Activated T-helper 1 cell treated with anti-CD3 and anti-CD28 coated beads, Interleukin-12 subunit alpha, Interleukin-12 subunit beta, Interleukin-2, Interleukin-4 antibody, amounts not matched to agents 30 ng/mL and 10 ng/mL and 1 ng/mL, durations not matched to agents 14 hours and 24 hours and 36 hours (primary cell): ENCODE measurements at regions not wholly inside any gene's neighbourhood (a gene's known extent, or its start where the extent isn't known, plus 50 kb on each side); places are given as distances from the start of the nearest gene placed in this dataset.

Experiments used
- DNase-seq: peaks from one replicate; pipeline ENCODE4 v3.0.0; 2021; ENCODE audit warnings: low spot score
- H3K27ac Mint-ChIP-seq: one replicate; pipeline ENCODE4 v1.8.0; 2021; ENCODE audit warnings: mild to moderate bottlenecking, mixed read lengths
- H3K27me3 Mint-ChIP-seq: one replicate; pipeline ENCODE4 v1.8.0; 2022; ENCODE audit warnings: mild to moderate bottlenecking, moderate library complexity, mixed read lengths; ENCODE audit not compliant: insufficient read depth
- H3K36me3 Mint-ChIP-seq: one replicate; pipeline ENCODE4 v1.8.0; 2021; ENCODE audit warnings: low read depth, mixed read lengths
- H3K4me1 Mint-ChIP-seq: one replicate; pipeline ENCODE4 v1.8.0; 2021; ENCODE audit warnings: low read depth, mixed read lengths
- H3K4me3 Mint-ChIP-seq: one replicate; pipeline ENCODE4 v1.8.0; 2021; ENCODE audit warnings: mild to moderate bottlenecking, moderate library complexity, mixed read lengths
- H3K9me3 Mint-ChIP-seq: one replicate; pipeline ENCODE4 v1.8.0; 2021; ENCODE audit warnings: mixed read lengths
- intact Hi-C: fragments of 100-400 bp; cut with micrococcal nuclease; formaldehyde crosslinking; loops from one replicate; pipeline ENCODE4 v1.15.1; 2024

GRCh38 chr5:112643339-112643971 lies 94.2 kb upstream of the APC start:
- intact Hi-C loops = no loop called here
- H3K27ac Mint-ChIP-seq = no peak overlapping the region
- no peak for DNase-seq

DNA sequence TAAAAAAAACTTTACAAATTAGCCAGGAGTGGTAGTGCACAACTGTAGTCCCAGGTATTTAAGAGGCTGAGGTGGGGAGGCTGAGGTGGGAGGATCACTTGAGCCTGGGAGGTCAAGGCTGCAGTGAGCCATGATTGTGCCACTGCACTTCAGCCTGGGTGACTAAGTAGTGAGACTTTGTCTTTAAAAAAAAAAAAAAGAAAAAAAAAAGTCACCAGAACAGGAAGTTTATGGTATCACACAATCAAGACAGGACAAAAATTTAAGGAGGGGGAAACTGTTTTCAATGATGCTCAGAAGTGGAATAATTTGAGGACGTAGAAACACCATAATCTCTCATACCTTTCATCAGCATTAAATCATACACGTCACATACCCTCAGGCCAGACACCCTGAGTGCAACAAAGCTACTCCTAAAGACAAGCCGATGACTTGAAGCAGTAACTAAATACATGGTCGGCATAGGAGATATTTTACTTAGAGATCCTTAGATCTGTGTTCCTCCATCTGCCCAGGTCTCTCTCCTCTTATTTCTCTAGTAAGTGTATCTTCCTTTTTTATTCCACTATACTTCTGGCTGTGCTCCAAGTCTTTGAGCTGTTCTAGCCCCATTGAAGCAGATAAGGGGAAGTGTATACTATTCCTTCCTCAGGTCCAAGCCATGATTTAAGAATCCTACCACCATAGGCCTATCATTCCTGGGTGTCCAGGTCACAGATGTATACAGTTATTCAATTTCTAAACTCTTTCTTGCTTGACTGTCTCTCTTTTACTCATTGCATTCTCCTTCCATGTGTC lies 91.3 kb upstream of the APC start:
- Mint-ChIP-seq H3K27ac (no peak overlapping the region), H3K4me1 (no peaks in the 10 kb centered on the region), H3K9me3 (no peaks in the 10 kb centered on the region), H3K4me3 (no peak overlapping the region), H3K36me3 (no peaks in the 10 kb centered on the region), H3K27me3 (peaks cover under 1% of the 10 kb centered on the region)
- intact Hi-C loops = no loop called here
- no peak for DNase-seq

More at GRCh38 chr5:112643339-112643971, 94.2 kb upstream of the APC start:
- Mint-ChIP-seq H3K4me3 (no peak overlapping the region), H3K36me3 (no peaks in the 10 kb centered on the region), H3K9me3 (no peaks in the 10 kb centered on the region), H3K27me3 (peaks cover 8% of the 10 kb centered on the region), H3K4me1 (no peaks in the 10 kb centered on the region)

GRCh38 chr5:112647428-112647827 lies 90.3 kb upstream of the APC start:
- H3K4me1 Mint-ChIP-seq = no peaks in the 10 kb centered on the region
- DNase-seq = no peak
- H3K27ac Mint-ChIP-seq = no peak overlapping the region
- H3K4me3 Mint-ChIP-seq = no peak overlapping the region
- H3K36me3 Mint-ChIP-seq = no peaks in the 10 kb centered on the region
- no peaks in the 10 kb centered on the region for H3K9me3 Mint-ChIP-seq
- H3K27me3 Mint-ChIP-seq = no peaks in the 10 kb centered on the region
- intact Hi-C loops = no loop called here

GRCh38 chr5:112648264-112648663 lies 89.4 kb upstream of the APC start:
- H3K27ac Mint-ChIP-seq = no peak overlapping the region
- H3K36me3 Mint-ChIP-seq = no peaks in the 10 kb centered on the region
- H3K27me3 Mint-ChIP-seq = no peaks in the 10 kb centered on the region
- DNase-seq = no peak
- no peaks in the 10 kb centered on the region for H3K9me3 Mint-ChIP-seq
- intact Hi-C loops = no loop called here
- H3K4me3 Mint-ChIP-seq = no peak overlapping the region
- H3K4me1 Mint-ChIP-seq = no peaks in the 10 kb centered on the region

- DNase-seq = no peak
- no peaks in the 10 kb centered on the region for H3K27me3 Mint-ChIP-seq
- H3K9me3 Mint-ChIP-seq = no peaks in the 10 kb centered on the region
- intact Hi-C loops = no loop called here
- no peaks in the 10 kb centered on the region for H3K4me1 Mint-ChIP-seq
- no peaks in the 10 kb centered on the region for H3K36me3 Mint-ChIP-seq
- no peak overlapping the region for H3K4me3 Mint-ChIP-seq
- no peak overlapping the region for H3K27ac Mint-ChIP-seq
Measured at GRCh38 chr5:112649882-112650281, 87.8 kb upstream of the APC start.

DNA sequence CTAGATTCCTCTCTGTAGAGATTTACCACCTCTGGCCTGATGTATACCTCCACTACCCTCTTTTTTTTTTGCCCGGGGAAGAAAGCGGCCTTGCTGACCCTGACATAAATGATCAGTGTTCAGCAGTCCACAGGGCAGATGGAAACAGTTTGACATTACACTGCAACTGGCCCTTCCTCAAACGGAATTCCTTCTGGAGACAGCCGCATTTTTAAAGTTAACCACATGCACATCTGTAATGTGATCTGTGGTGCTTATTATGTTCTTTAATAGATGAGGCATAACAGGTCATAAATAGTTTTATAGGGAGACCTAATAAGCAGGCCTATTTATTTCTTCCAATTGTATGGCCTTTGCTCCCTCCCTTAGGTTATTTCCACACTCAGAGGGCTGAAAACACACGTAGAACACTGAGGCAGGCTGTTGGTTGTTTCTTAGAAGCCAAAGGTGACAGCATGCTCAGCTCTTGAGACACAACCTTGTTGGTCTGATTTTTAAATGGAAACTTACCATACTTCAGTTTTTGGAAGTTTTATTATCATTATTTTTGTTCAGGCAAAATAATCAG lies 84.0 kb upstream of the APC start:
- Mint-ChIP-seq H3K4me1 (no peaks in the 10 kb centered on the region), H3K27ac (no peak overlapping the region)
- no peak for DNase-seq

GRCh38 chr5:112655513-112655912 lies 82.2 kb upstream of the APC start:
- intact Hi-C loops = no loop called here
- no peak overlapping the region for H3K4me3 Mint-ChIP-seq
- peaks cover 7% of the 10 kb centered on the region for H3K27me3 Mint-ChIP-seq
- H3K36me3 Mint-ChIP-seq = no peaks in the 10 kb centered on the region
- no peak for DNase-seq
- no peaks in the 10 kb centered on the region for H3K4me1 Mint-ChIP-seq
- H3K9me3 Mint-ChIP-seq = peaks cover 4% of the 10 kb centered on the region
- H3K27ac Mint-ChIP-seq = no peak overlapping the region

More for the DNA sequence above, 84.0 kb upstream of the APC start:
- no peaks in the 10 kb centered on the region for H3K9me3 Mint-ChIP-seq
- H3K4me3 Mint-ChIP-seq = no peak overlapping the region
- peaks cover 5% of the 10 kb centered on the region for H3K27me3 Mint-ChIP-seq
- intact Hi-C loops = no loop called here
- no peaks in the 10 kb centered on the region for H3K36me3 Mint-ChIP-seq

DNA sequence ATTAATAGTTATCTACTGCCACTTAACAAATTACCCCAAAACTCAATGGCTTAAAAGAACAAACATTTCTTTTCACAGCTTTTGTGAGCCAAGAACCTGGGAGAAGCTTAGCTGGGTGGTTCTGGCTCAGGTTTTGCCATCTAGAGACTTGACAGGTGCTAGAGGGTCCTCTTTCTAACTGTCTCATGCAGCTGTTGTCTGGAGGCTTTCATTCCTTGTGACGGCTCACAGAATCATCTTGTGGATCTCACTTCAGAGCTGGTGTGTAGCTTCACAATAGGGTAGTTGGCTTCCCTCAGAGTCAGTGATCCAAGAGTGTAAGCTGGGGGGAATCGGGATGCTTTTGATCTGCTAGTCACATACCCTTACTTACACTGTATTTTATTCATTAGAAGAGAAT lies 81.2 kb upstream of the APC start:
- Mint-ChIP-seq H3K36me3 (no peaks in the 10 kb centered on the region), H3K4me3 (no peak overlapping the region), H3K4me1 (no peaks in the 10 kb centered on the region), H3K27me3 (peaks cover 13% of the 10 kb centered on the region), H3K9me3 (peaks cover 4% of the 10 kb centered on the region), H3K27ac (no peak overlapping the region)
- intact Hi-C loops = no loop called here
- DNase-seq = no peak

- no peak overlapping the region for H3K4me3 Mint-ChIP-seq
- H3K36me3 Mint-ChIP-seq = no peaks in the 10 kb centered on the region
- H3K9me3 Mint-ChIP-seq = peaks cover 4% of the 10 kb centered on the region
Measured at GRCh38 chr5:112657804-112658203, 79.9 kb upstream of the APC start.

DNA sequence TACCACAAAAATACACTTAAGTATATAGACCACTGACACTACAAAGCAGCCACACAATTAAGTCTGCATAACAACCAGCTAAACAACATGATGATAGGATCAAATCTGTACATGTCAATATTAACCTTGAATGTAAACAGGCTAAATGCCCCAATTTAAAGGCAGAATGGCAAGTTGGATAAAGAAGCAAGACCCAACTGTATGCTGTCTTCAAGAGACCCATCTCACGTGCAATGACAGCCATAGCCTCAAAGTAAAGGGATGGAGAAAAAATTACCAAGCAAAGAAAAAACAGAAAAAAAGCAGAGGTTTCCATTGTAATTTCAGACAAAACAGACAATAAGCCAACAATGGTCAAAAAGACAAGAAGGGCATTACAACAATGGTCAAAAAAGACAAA lies 77.3 kb upstream of the APC start:
- H3K27me3 Mint-ChIP-seq = peaks cover 16% of the 10 kb centered on the region
- H3K9me3 Mint-ChIP-seq = peaks cover 4% of the 10 kb centered on the region
- no peaks in the 10 kb centered on the region for H3K4me1 Mint-ChIP-seq
- no peaks in the 10 kb centered on the region for H3K36me3 Mint-ChIP-seq
- no peak for DNase-seq
- no peak overlapping the region for H3K27ac Mint-ChIP-seq
- H3K4me3 Mint-ChIP-seq = no peak overlapping the region
- intact Hi-C loops = no loop called here

More at GRCh38 chr5:112657804-112658203, 79.9 kb upstream of the APC start:
- peaks cover 13% of the 10 kb centered on the region for H3K27me3 Mint-ChIP-seq
- no peak overlapping the region for H3K27ac Mint-ChIP-seq
- intact Hi-C loops = no loop called here
- DNase-seq = no peak
- no peaks in the 10 kb centered on the region for H3K4me1 Mint-ChIP-seq

- DNase-seq = no peak
- Mint-ChIP-seq H3K4me1 (no peaks in the 10 kb centered on the region), H3K36me3 (no peaks in the 10 kb centered on the region), H3K4me3 (no peak overlapping the region), H3K9me3 (peaks cover 4% of the 10 kb centered on the region), H3K27me3 (peaks cover 13% of the 10 kb centered on the region), H3K27ac (no peak overlapping the region)
- intact Hi-C loops = no loop called here
Measured at GRCh38 chr5:112663146-112663545, 74.5 kb upstream of the APC start.

- Mint-ChIP-seq H3K27ac (no peak overlapping the region), H3K4me3 (no peak overlapping the region), H3K9me3 (no peaks in the 10 kb centered on the region), H3K27me3 (peaks cover 8% of the 10 kb centered on the region), H3K36me3 (no peaks in the 10 kb centered on the region), H3K4me1 (no peaks in the 10 kb centered on the region)
- intact Hi-C loops = no loop called here
- DNase-seq = no peak
Measured at GRCh38 chr5:112668016-112668415, 69.7 kb upstream of the APC start.

- H3K4me3 Mint-ChIP-seq = no peak overlapping the region
- H3K27ac Mint-ChIP-seq = no peak overlapping the region
- peaks cover 6% of the 10 kb centered on the region for H3K27me3 Mint-ChIP-seq
- H3K4me1 Mint-ChIP-seq = no peaks in the 10 kb centered on the region
- H3K9me3 Mint-ChIP-seq = no peaks in the 10 kb centered on the region
- intact Hi-C loops = no loop called here
- no peak for DNase-seq
- no peaks in the 10 kb centered on the region for H3K36me3 Mint-ChIP-seq
Measured at GRCh38 chr5:112668911-112669310, 68.8 kb upstream of the APC start.
